SK-N-MC (cell line): ENCODE measurements at regions not wholly inside any gene's neighbourhood (a gene's known extent, or its start where the extent isn't known, plus 50 kb on each side); places are given as distances from the start of the nearest gene placed in this dataset.

ENCODE experiments used
- EZH2 ChIP-seq: fragments of 200-600 bp; sonication (generic); IDR thresholded peaks from one replicate; pipeline ENCODE4 v1.6.1; 2017; ENCODE audit warnings: antibody characterized with exemption
- FOXP2 ChIP-seq: optimal IDR thresholded peaks from 2 replicates; pipeline ENCODE3; 2011; ENCODE audit warnings: mild to moderate bottlenecking, moderate library complexity; ENCODE audit not compliant: insufficient read depth; ENCODE audit errors: extremely low read length, control extremely low read depth
- POLR2AphosphoS5 ChIP-seq: IDR thresholded peaks from 2 replicates; pipeline ENCODE4 v1.6.1; 2012; ENCODE audit warnings: mild to moderate bottlenecking, low read depth, low read length, borderline replicate concordance

GRCh38 chr13:60881507-60881906 lies 484.5 kb downstream of the TDRD3 start:
- TF ChIP-seq POLR2AphosphoS5 (no peak), EZH2 (no peak), FOXP2 (no peak)
